ENCODE measurements at regions not wholly inside any gene's neighbourhood (a gene's known extent, or its start where the extent isn't known, plus 50 kb on each side); places are given as distances from the start of the nearest gene placed in this dataset.

DNA sequence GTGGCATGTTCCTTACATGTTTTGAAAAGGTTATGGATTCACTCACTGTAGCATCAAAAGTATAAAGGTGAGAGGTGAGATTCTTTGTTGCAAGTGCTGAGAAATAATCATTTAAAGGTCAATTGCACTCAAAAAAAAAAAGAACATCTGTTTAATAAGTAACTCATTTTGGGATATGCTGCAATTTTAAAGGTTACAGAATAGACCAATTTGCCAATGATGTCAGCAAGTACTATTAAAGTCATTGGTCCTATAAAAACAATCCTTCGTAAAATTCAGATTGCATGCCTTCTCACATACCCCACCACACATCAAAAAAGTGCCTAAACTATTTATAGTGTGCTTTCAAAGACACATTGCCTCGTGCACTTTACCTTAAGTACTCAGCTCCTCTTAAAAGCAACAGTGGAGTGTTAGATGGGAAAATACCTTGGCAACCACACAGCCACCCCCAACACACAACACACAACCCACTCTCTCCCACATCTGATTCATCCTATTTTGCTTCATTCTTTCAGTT lies 218.2 kb upstream of the ADGRL2 start:
- no peak overlapping the region for H3K4me3 ChIP-seq (ENCODE audit: low read depth, low read length, poor library complexity, severe bottlenecking)
- TF ChIP-seq EZH2 (IDR thresholded peaks at IDR 0.05; ENCODE audit: borderline replicate concordance, low read depth, low read length, poor library complexity, severe bottlenecking), result no peak
- TF ChIP-seq, protein P1, sequence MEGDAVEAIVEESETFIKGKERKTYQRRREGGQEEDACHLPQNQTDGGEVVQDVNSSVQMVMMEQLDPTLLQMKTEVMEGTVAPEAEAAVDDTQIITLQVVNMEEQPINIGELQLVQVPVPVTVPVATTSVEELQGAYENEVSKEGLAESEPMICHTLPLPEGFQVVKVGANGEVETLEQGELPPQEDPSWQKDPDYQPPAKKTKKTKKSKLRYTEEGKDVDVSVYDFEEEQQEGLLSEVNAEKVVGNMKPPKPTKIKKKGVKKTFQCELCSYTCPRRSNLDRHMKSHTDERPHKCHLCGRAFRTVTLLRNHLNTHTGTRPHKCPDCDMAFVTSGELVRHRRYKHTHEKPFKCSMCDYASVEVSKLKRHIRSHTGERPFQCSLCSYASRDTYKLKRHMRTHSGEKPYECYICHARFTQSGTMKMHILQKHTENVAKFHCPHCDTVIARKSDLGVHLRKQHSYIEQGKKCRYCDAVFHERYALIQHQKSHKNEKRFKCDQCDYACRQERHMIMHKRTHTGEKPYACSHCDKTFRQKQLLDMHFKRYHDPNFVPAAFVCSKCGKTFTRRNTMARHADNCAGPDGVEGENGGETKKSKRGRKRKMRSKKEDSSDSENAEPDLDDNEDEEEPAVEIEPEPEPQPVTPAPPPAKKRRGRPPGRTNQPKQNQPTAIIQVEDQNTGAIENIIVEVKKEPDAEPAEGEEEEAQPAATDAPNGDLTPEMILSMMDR (conservative IDR thresholded peaks at IDR 0.05; ENCODE audit: low read depth, low read length), result no peak
- ChIA-PET CTCF (no interaction called here), POLR2A (ENCODE audit: low non-redundant PET) (no interaction called here)
- no peaks in the 10 kb centered on the region for H3K9me3 ChIP-seq (ENCODE audit: low read depth, low read length, poor library complexity, severe bottlenecking)
- no peaks in the 10 kb centered on the region for H3K4me1 ChIP-seq (ENCODE audit: insufficient read depth, low read length, poor library complexity, severe bottlenecking)
- H3K27me3 ChIP-seq (replicated peaks; ENCODE audit: insufficient read depth, low read depth, low read length, poor library complexity), result no peaks in the 10 kb centered on the region
- no TSS peak for BruUV-seq (replicated peaks)
- no peaks in the 10 kb centered on the region for H3K36me3 ChIP-seq (ENCODE audit: insufficient read depth, low read length, poor library complexity, severe bottlenecking)
- DNase-seq (ENCODE audit: low spot score), result no peak
- H3K27ac ChIP-seq (ENCODE audit: low read depth, low read length, poor library complexity, severe bottlenecking), result no peak overlapping the region
- intact Hi-C loops (cut with micrococcal nuclease; ENCODE audit: unreplicated experiment), result no loop called here

- TF ChIP-seq, protein P1 (conservative IDR thresholded peaks at IDR 0.05; ENCODE audit: low read depth, low read length), result no peak
- TF ChIP-seq EZH2 (IDR thresholded peaks at IDR 0.05; ENCODE audit: borderline replicate concordance, low read depth, low read length, poor library complexity, severe bottlenecking), result no peak
- no peaks in the 10 kb centered on the region for H3K36me3 ChIP-seq (ENCODE audit: insufficient read depth, low read length, poor library complexity, severe bottlenecking)
- no peaks in the 10 kb centered on the region for H3K27me3 ChIP-seq (replicated peaks; ENCODE audit: insufficient read depth, low read depth, low read length, poor library complexity)
- ChIA-PET CTCF (no interaction called here), POLR2A (ENCODE audit: low non-redundant PET) (no interaction called here)
- H3K9me3 ChIP-seq (ENCODE audit: low read depth, low read length, poor library complexity, severe bottlenecking), result no peaks in the 10 kb centered on the region
- no peak overlapping the region for H3K4me3 ChIP-seq (ENCODE audit: low read depth, low read length, poor library complexity, severe bottlenecking)
- intact Hi-C loops (cut with micrococcal nuclease; ENCODE audit: unreplicated experiment), result no loop called here
- DNase-seq (ENCODE audit: low spot score), result no peak
- no peaks in the 10 kb centered on the region for H3K4me1 ChIP-seq (ENCODE audit: insufficient read depth, low read length, poor library complexity, severe bottlenecking)
- no TSS peak for BruUV-seq (replicated peaks)
- H3K27ac ChIP-seq (ENCODE audit: low read depth, low read length, poor library complexity, severe bottlenecking), result no peak overlapping the region
These were observed 221.9 kb upstream of the ADGRL2 start for GRCh38 chr1:81578867-81579266.

DNA sequence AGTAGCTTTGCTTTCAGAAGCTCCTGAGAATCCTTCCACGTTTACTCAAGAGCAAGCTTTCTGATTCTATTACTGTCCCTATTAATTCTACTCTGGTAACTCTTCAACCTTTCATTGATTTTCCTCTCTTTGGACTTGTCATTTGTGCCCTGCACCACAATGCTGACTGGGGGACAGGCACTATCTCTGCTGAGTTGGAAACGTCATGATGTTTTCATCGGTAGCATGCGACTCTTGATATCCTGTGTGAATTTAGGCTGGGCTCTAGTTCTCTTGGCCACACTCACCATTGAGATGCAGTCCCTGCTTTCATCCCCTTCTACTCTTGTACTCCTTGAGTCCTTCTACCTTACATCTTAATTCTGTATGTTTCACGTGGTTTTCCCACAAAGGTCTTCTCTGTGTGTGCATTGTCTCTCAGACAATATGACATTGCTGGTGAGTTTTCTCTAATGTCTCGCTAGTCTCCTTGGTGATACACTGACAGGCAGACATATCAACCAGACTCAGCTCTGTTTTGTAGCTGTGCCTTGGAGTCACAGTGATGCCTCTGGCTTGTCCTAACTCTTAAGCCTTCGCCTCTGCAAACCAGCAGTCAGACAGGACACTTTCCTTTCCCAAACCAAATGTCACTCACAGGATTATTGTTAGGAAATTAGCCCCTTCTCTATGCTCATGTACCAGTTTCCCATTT lies 223.6 kb upstream of the ADGRL2 start:
- DNase-seq (ENCODE audit: low spot score), result no peak
- TF ChIP-seq, protein P1 (conservative IDR thresholded peaks at IDR 0.05; ENCODE audit: low read depth, low read length), result no peak
- TF ChIP-seq EZH2 (IDR thresholded peaks at IDR 0.05; ENCODE audit: borderline replicate concordance, low read depth, low read length, poor library complexity, severe bottlenecking), result no peak
- BruUV-seq (replicated peaks), result no TSS peak
- Histone ChIP-seq H3K27ac (ENCODE audit: low read depth, low read length, poor library complexity, severe bottlenecking) (no peak overlapping the region), H3K27me3 (replicated peaks; ENCODE audit: insufficient read depth, low read depth, low read length, poor library complexity) (no peaks in the 10 kb centered on the region), H3K4me1 (ENCODE audit: insufficient read depth, low read length, poor library complexity, severe bottlenecking) (no peaks in the 10 kb centered on the region), H3K9me3 (ENCODE audit: low read depth, low read length, poor library complexity, severe bottlenecking) (no peaks in the 10 kb centered on the region), H3K4me3 (ENCODE audit: low read depth, low read length, poor library complexity, severe bottlenecking) (no peak overlapping the region), H3K36me3 (ENCODE audit: insufficient read depth, low read length, poor library complexity, severe bottlenecking) (no peaks in the 10 kb centered on the region)
- intact Hi-C loops (cut with micrococcal nuclease; ENCODE audit: unreplicated experiment), result no loop called here
- POLR2A ChIA-PET (ENCODE audit: low non-redundant PET), result no interaction called here
- CTCF ChIA-PET, result no interaction called here

Measured in A673 (cell line).